GM12873 (cell line): ENCODE measurements at regions not wholly inside any gene's neighbourhood (a gene's known extent, or its start where the extent isn't known, plus 50 kb on each side); places are given as distances from the start of the nearest gene placed in this dataset.

Experiments
- CTCF ChIP-seq: IDR thresholded peaks from 2 replicates; pipeline ENCODE4 v1.5.1; 2012; ENCODE audit warnings: low read depth, mild to moderate bottlenecking, moderate library complexity, low read length, control low read depth; ENCODE audit not compliant: insufficient read depth; ENCODE audit errors: missing control alignments

- no peak for TF ChIP-seq CTCF
These were observed 448.1 kb upstream of the B3GALT2 start for GRCh38 chr1:193634470-193634869.

- no peak for TF ChIP-seq CTCF
These were observed 447.6 kb upstream of the B3GALT2 start for GRCh38 chr1:193633991-193634390.

- no peak for TF ChIP-seq CTCF
These were observed 446.7 kb upstream of the B3GALT2 start for GRCh38 chr1:193633093-193633492.

- TF ChIP-seq CTCF, result no peak
These were observed 444.9 kb upstream of the B3GALT2 start for GRCh38 chr1:193631306-193631705.

- no peak for TF ChIP-seq CTCF
These were observed 443.5 kb upstream of the B3GALT2 start for GRCh38 chr1:193629875-193630274.

GRCh38 chr1:193626695-193627094 is 440.3 kb upstream of the B3GALT2 start:
- no peak for TF ChIP-seq CTCF

- no peak for TF ChIP-seq CTCF
These were observed 438.8 kb upstream of the B3GALT2 start for GRCh38 chr1:193625255-193625654.
